ENCODE measurements at regions not wholly inside any gene's neighbourhood (a gene's known extent, or its start where the extent isn't known, plus 50 kb on each side); places are given as distances from the start of the nearest gene placed in this dataset.

DNA sequence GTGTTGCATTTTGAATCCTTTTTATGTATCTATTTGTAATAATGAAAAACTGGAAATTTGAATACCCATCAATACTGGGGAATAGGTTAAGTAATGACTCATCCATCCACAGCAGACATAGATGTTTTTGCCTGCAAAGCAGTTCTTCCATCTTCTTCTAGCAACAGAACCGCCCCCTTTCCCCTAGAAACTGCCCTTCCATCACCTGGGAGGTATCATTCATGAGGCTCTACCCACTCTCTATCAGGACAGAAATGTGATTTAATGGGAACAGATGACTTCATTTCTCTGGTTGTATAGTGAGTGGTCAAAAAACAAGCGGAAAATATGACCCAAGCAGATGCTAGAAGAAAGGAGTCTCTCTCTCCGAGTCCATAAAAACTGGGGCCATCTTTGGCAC lies 532.8 kb downstream of the UQCRFS1 start:
- H3K27me3 ChIP-seq = no peaks in the 10 kb centered on the region

DNA sequence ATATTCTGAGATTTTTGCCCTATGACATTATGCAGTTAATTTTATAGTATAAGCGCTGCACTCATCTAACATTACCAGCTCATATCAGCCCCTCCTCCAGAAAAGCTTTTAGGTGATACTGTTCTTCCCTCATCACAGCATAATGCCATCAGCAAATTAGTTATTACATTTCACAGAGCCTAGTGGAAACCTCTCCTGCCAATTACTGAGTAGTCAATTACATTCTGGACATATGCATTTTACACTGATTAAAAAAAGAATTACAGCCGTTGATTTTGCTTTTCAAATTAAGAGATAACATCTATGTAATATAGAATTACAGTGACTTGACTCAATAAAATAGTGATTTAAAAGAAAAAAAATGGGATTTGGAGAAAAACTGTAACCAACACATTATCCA lies 542.1 kb downstream of the UQCRFS1 start:
- Histone ChIP-seq H3K4me1 (no peaks in the 10 kb centered on the region), H3K27me3 (no peaks in the 10 kb centered on the region), H3K36me3 (no peaks in the 10 kb centered on the region), H3K27ac (no peak overlapping the region), H3K4me3 (no peak overlapping the region), H3K9me3 (peaks cover 8 to 16% of the 10 kb centered on the region in 2 donors)
- intact Hi-C loops (cut with DNase I; ENCODE audit: low total_unique reads) = no loop called here
- TF ChIP-seq POLR2A (IDR thresholded peaks at IDR 0.05) (no peak), POLR2AphosphoS5 (IDR thresholded peaks at IDR 0.05) (no peak)
- TF ChIP-seq, protein P1, sequence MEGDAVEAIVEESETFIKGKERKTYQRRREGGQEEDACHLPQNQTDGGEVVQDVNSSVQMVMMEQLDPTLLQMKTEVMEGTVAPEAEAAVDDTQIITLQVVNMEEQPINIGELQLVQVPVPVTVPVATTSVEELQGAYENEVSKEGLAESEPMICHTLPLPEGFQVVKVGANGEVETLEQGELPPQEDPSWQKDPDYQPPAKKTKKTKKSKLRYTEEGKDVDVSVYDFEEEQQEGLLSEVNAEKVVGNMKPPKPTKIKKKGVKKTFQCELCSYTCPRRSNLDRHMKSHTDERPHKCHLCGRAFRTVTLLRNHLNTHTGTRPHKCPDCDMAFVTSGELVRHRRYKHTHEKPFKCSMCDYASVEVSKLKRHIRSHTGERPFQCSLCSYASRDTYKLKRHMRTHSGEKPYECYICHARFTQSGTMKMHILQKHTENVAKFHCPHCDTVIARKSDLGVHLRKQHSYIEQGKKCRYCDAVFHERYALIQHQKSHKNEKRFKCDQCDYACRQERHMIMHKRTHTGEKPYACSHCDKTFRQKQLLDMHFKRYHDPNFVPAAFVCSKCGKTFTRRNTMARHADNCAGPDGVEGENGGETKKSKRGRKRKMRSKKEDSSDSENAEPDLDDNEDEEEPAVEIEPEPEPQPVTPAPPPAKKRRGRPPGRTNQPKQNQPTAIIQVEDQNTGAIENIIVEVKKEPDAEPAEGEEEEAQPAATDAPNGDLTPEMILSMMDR (IDR thresholded peaks at IDR 0.05) = no peak
- no peak for DNase-seq (ENCODE audit: low spot score in 2 of 2)

More for the DNA sequence above, 532.8 kb downstream of the UQCRFS1 start:
- DNase-seq (ENCODE audit: low spot score in 2 of 2) = no peak
- Histone ChIP-seq H3K9me3 (peaks cover 0 to 10% of the 10 kb centered on the region in 2 donors), H3K27ac (no peak overlapping the region), H3K4me1 (no peaks in the 10 kb centered on the region), H3K36me3 (no peaks in the 10 kb centered on the region), H3K4me3 (no peak overlapping the region)
- intact Hi-C loops (cut with DNase I; ENCODE audit: low total_unique reads) = no loop called here
- no peak for TF ChIP-seq POLR2AphosphoS5 (IDR thresholded peaks at IDR 0.05)
- no peak for TF ChIP-seq POLR2A (IDR thresholded peaks at IDR 0.05)
- TF ChIP-seq, protein P1 (IDR thresholded peaks at IDR 0.05) = no peak

DNA sequence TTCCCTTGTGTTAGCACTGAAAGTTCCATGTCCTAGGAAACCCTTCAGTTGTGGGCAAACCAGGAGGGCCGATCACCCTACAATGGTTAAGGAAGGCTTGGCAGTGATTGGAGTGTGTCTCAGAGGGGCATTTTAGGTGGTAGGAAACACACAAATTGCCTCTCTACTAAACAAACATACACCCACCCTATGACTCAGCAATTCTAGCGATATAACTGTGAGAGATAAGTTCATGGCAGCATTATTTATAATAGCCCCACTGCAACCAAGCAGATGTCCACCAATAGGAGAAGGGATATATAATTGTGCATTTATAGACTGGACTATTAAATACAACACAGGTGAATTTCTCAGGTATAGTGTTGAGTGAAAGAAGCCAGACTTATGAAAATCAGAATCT lies 543.1 kb downstream of the UQCRFS1 start:
- TF ChIP-seq POLR2A (IDR thresholded peaks at IDR 0.05) (no peak), POLR2AphosphoS5 (IDR thresholded peaks at IDR 0.05) (no peak)
- TF ChIP-seq, protein P1 (IDR thresholded peaks at IDR 0.05) = no peak
- no peaks in the 10 kb centered on the region for H3K36me3 ChIP-seq
- intact Hi-C loops (cut with DNase I; ENCODE audit: low total_unique reads) = no loop called here
- no peak overlapping the region for H3K27ac ChIP-seq
- no peaks in the 10 kb centered on the region for H3K27me3 ChIP-seq
- H3K4me3 ChIP-seq = no peak overlapping the region
- peaks cover 8 to 16% of the 10 kb centered on the region in 2 donors for H3K9me3 ChIP-seq
- no peak for DNase-seq (ENCODE audit: low spot score in 2 of 2)
- H3K4me1 ChIP-seq = no peaks in the 10 kb centered on the region

DNA sequence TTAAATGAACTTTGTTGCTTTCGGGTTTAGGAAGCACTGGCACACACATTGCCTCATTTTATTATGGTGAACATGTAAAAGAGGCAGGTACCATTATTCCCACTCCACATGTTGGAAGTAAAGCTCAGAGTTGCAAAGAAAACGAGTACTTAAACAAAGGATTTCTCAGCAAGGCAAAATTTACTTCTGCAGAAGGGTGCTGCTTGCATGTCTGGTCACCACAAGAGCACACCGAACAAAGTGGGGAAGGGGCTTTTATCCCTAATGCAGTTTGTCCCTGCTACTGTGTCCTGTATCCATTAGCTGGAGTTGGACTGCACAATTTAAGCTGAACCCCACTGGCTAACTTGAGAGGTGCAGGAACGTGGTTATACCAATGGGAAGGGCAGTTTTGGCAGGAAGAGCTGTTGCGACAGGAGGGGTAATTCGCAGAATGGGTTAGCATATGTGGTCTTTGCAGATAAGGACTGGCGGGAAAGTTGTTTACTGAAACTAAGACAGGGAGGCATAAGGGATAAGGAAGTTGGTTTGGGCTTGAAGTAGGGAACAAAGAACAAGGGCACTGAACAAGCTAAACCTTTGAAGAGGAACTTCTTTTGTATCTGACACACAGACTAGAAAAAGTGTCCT lies 545.5 kb downstream of the UQCRFS1 start:
- TF ChIP-seq, protein P1 (IDR thresholded peaks at IDR 0.05) = no peak
- TF ChIP-seq POLR2AphosphoS5 (IDR thresholded peaks at IDR 0.05) (no peak), POLR2A (IDR thresholded peaks at IDR 0.05) (no peak)
- no peaks in the 10 kb centered on the region for H3K4me1 ChIP-seq
- intact Hi-C loops (cut with DNase I; ENCODE audit: low total_unique reads) = no loop called here
- H3K36me3 ChIP-seq = no peaks in the 10 kb centered on the region
- no peak overlapping the region for H3K27ac ChIP-seq
- H3K27me3 ChIP-seq = no peaks in the 10 kb centered on the region
- DNase-seq (ENCODE audit: low spot score in 2 of 2) = no peak
- peaks cover 0 to 16% of the 10 kb centered on the region in 2 donors for H3K9me3 ChIP-seq
- no peak overlapping the region for H3K4me3 ChIP-seq

DNA sequence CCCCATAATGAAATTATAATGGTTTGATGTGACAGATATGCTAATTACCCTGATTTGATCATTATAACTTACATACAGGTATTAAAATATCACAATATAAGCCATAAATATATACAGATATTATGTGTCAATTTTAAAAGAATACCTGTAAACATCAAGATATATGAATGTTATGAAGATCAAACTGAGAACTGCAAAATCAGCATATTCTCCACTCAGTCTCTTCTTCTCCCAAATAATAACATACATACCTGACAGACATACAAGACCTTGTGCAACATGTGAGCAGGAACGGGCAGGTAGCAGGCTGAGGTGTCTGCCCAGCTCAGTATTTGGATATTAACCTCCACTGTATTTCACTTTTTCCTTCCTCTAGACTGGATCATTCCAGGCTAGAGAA lies 547.2 kb downstream of the UQCRFS1 start:
- Histone ChIP-seq H3K4me3 (no peak overlapping the region), H3K27me3 (no peaks in the 10 kb centered on the region), H3K36me3 (no peaks in the 10 kb centered on the region), H3K27ac (no peak overlapping the region), H3K4me1 (no peaks in the 10 kb centered on the region), H3K9me3 (peaks cover 0 to 18% of the 10 kb centered on the region in 2 donors)
- intact Hi-C loops (cut with DNase I; ENCODE audit: low total_unique reads) = no loop called here
- TF ChIP-seq POLR2AphosphoS5 (IDR thresholded peaks at IDR 0.05) = no peak
- no peak for TF ChIP-seq POLR2A (IDR thresholded peaks at IDR 0.05)
- TF ChIP-seq, protein P1 (IDR thresholded peaks at IDR 0.05) = no peak
- no peak for DNase-seq (ENCODE audit: low spot score in 2 of 2)
